ENCODE measurements at regions not wholly inside any gene's neighbourhood (a gene's known extent, or its start where the extent isn't known, plus 50 kb on each side); places are given as distances from the start of the nearest gene placed in this dataset.

- Histone ChIP-seq H3K79me2 (ENCODE audit: insufficient read depth, low read length) (no peaks in the 10 kb centered on the region), H3K4me2 (ENCODE audit: low read depth, low read length) (no peak overlapping the region), H3K36me3 (replicated peaks in 1 of 2; ENCODE audit: control insufficient read depth in 1 of 2, insufficient read depth in 2 of 2, low read length in 2 of 2) (no peaks in the 10 kb centered on the region), H2AFZ (ENCODE audit: low read length) (no peak overlapping the region), H3K4me3 (replicated peaks in 1 of 3; ENCODE audit: insufficient read depth in 1 of 3, low read depth in 2 of 3, low read length in 3 of 3) (no peak overlapping the region), H3K9me3 (ENCODE audit: low read length) (no peaks in the 10 kb centered on the region), H3K27ac (ENCODE audit: extremely low read length, insufficient read depth, low read length) (no peak overlapping the region), H3K27me3 (ENCODE audit: control insufficient read depth in 1 of 2, insufficient read depth in 2 of 2, low read length in 2 of 2) (no peaks in the 10 kb centered on the region), H4K20me1 (ENCODE audit: insufficient read depth, low read length) (no peaks in the 10 kb centered on the region), H3K9ac (ENCODE audit: insufficient read depth, low read depth, low read length) (no peak overlapping the region), H3K4me1 (ENCODE audit: insufficient read depth, low read length) (no peaks in the 10 kb centered on the region)
- 0% methylated on average over 2 of the region's 2 CpGs for WGBS (ENCODE audit: low lambda C conversion rate)
- ATAC-seq (no peak), FAIRE-seq (no peak), DNase-seq (ENCODE audit: low spot score) (no peak)
- no TSS peak for BruUV-seq (replicated peaks)
- TF ChIP-seq ZNF619 (CRISPR knock-in tag; IDR thresholded peaks at IDR 0.05) (no peak), HES4 (CRISPR knock-in tag; IDR thresholded peaks at IDR 0.05; ENCODE audit: borderline replicate concordance) (no peak), TMF1 (CRISPR knock-in tag; IDR thresholded peaks at IDR 0.05; ENCODE audit: low read depth) (no peak), ZBTB8A (CRISPR knock-in tag; IDR thresholded peaks at IDR 0.05; ENCODE audit: borderline replicate concordance, low read depth) (no peak), ZSCAN12 (CRISPR knock-in tag; IDR thresholded peaks at IDR 0.05) (no peak), HDAC6 (IDR thresholded peaks at IDR 0.05; ENCODE audit: low read depth, low read length) (no peak)
- POLR2A ChIA-PET, result no interaction called here
- in situ Hi-C loops (cut with HindIII; ENCODE audit: extremely low pct_ligation_motif_present, low pct_unique_long_range_greater_than_20kb) (no loop called here), intact Hi-C loops (cut with micrococcal nuclease; ENCODE audit: unreplicated experiment) (no loop called here)
- CTCF ChIA-PET (ENCODE audit: low intra/inter-chr PET ratio, low total read pairs), result no interaction called here
Observed at GRCh38 chr6:115467726-115468125, 593.0 kb downstream of the FRK start.

DNA sequence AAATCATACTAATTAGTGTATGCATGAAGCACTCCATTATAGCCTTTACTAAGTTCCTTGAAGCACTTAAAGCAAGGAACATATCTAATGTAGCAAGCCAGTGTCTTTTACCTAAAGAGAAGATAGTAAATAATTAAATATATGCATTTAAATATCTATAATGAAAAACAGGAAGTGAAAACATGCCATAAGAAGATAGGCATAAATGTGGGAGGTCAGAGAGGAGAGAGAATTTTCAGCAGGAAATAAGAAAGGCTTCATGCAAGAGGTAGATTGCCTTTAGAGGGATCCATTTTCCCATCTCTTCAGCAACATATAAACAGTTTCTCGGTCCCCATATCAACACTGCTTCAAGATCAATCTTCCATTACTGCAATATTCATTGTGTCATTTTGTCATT, 599.8 kb downstream of the FRK start:
- H3K36me3 ChIP-seq (replicated peaks in 1 of 2; ENCODE audit: control insufficient read depth in 1 of 2, insufficient read depth in 2 of 2, low read length in 2 of 2), result no peaks in the 10 kb centered on the region
- 0% methylated on average over 1 of the region's 1 CpG for WGBS (ENCODE audit: low lambda C conversion rate)
- no peaks in the 10 kb centered on the region for H3K79me2 ChIP-seq (ENCODE audit: insufficient read depth, low read length)
- POLR2A ChIA-PET, result no interaction called here
- DNase-seq (ENCODE audit: low spot score) (no peak), FAIRE-seq (no peak), ATAC-seq (no peak)
- no peak overlapping the region for H2AFZ ChIP-seq (ENCODE audit: low read length)
- H3K4me3 ChIP-seq (replicated peaks in 1 of 3; ENCODE audit: insufficient read depth in 1 of 3, low read depth in 2 of 3, low read length in 3 of 3), result no peak overlapping the region
- no TSS peak for BruUV-seq (replicated peaks)
- H3K9ac ChIP-seq (ENCODE audit: insufficient read depth, low read depth, low read length), result no peak overlapping the region
- H4K20me1 ChIP-seq (ENCODE audit: insufficient read depth, low read length), result no peaks in the 10 kb centered on the region
- no peaks in the 10 kb centered on the region for H3K4me1 ChIP-seq (ENCODE audit: insufficient read depth, low read length)
- intact Hi-C loops (cut with micrococcal nuclease; ENCODE audit: unreplicated experiment) (no loop called here), in situ Hi-C loops (cut with HindIII; ENCODE audit: extremely low pct_ligation_motif_present, low pct_unique_long_range_greater_than_20kb) (no loop called here)
- H3K27ac ChIP-seq (ENCODE audit: extremely low read length, insufficient read depth, low read length), result no peak overlapping the region
- H3K27me3 ChIP-seq (ENCODE audit: control insufficient read depth in 1 of 2, insufficient read depth in 2 of 2, low read length in 2 of 2), result no peaks in the 10 kb centered on the region
- H3K9me3 ChIP-seq (ENCODE audit: low read length), result no peaks in the 10 kb centered on the region
- no peak overlapping the region for H3K4me2 ChIP-seq (ENCODE audit: low read depth, low read length)
- CTCF ChIA-PET (ENCODE audit: low intra/inter-chr PET ratio, low total read pairs), result no interaction called here
- TF ChIP-seq ZFP36L1 (CRISPR knock-in tag; IDR thresholded peaks at IDR 0.05) (no peak), ZNF562 (CRISPR knock-in tag; IDR thresholded peaks at IDR 0.05; ENCODE audit: borderline replicate concordance) (no peak), MEIS2 (CRISPR knock-in tag; IDR thresholded peaks at IDR 0.05) (no peak), ZNF687 (CRISPR knock-in tag; IDR thresholded peaks at IDR 0.05) (no peak), TARDBP (CRISPR knock-in tag; IDR thresholded peaks at IDR 0.05) (no peak)
- TF ChIP-seq, protein P1, sequence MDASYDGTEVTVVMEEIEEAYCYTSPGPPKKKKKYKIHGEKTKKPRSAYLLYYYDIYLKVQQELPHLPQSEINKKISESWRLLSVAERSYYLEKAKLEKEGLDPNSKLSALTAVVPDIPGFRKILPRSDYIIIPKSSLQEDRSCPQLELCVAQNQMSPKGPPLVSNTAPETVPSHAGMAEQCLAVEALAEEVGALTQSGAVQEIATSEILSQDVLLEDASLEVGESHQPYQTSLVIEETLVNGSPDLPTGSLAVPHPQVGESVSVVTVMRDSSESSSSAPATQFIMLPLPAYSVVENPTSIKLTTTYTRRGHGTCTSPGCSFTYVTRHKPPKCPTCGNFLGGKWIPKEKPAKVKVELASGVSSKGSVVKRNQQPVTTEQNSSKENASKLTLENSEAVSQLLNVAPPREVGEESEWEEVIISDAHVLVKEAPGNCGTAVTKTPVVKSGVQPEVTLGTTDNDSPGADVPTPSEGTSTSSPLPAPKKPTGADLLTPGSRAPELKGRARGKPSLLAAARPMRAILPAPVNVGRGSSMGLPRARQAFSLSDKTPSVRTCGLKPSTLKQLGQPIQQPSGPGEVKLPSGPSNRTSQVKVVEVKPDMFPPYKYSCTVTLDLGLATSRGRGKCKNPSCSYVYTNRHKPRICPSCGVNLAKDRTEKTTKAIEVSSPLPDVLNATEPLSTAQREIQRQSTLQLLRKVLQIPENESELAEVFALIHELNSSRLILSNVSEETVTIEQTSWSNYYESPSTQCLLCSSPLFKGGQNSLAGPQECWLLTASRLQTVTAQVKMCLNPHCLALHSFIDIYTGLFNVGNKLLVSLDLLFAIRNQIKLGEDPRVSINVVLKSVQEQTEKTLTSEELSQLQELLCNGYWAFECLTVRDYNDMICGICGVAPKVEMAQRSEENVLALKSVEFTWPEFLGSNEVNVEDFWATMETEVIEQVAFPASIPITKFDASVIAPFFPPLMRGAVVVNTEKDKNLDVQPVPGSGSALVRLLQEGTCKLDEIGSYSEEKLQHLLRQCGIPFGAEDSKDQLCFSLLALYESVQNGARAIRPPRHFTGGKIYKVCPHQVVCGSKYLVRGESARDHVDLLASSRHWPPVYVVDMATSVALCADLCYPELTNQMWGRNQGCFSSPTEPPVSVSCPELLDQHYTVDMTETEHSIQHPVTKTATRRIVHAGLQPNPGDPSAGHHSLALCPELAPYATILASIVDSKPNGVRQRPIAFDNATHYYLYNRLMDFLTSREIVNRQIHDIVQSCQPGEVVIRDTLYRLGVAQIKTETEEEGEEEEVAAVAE (CRISPR knock-in tag; IDR thresholded peaks at IDR 0.05; ENCODE audit: borderline replicate concordance), result no peak

Measured in HepG2 (cell line).